OCI-LY7 (cell line): ENCODE measurements at regions not wholly inside any gene's neighbourhood (a gene's known extent, or its start where the extent isn't known, plus 50 kb on each side); places are given as distances from the start of the nearest gene placed in this dataset.

ENCODE experiments used
- BruUV-seq: library from RNA; stranded (reverse); fragments of 400-500 nt; replicated peaks from 2 replicates; lab custom pipeline; 2021; lab: Mats Ljungman, UMichigan
- CTCF ChIA-PET: fragments of 300-600 bp; sonication (Branson Sonifier 250); formaldehyde crosslinking; loops from one replicate; lab custom pipeline; 2022; ENCODE audit warnings: antibody characterized with exemption; ENCODE audit not compliant: unreplicated experiment; lab: Charles Lee
- POLR2A ChIA-PET: fragments of 300-600 bp; sonication (Branson Sonifier 250); formaldehyde crosslinking; loops from one replicate; lab custom pipeline; 2022; ENCODE audit warnings: antibody characterized with exemption; lab: Charles Lee
- DNase-seq: peaks from one replicate; pipeline ENCODE4 v3.0.0-alpha.2; 2015; ENCODE audit warnings: low spot score
- H2AFZ ChIP-seq: fragments of 200-600 bp; sonication (generic), shearing (Covaris generic); 2 replicates; pipeline ENCODE4 v1.6.1; 2014; ENCODE audit warnings: mild to moderate bottlenecking, antibody characterized with exemption, low read length, moderate library complexity
- H3K27ac ChIP-seq: fragments of 200-600 bp; sonication (generic); 2 replicates; pipeline ENCODE4 v1.5.1; 2014; ENCODE audit warnings: mixed run types, low read depth, mild to moderate bottlenecking, moderate library complexity, low read length, inconsistent platforms; ENCODE audit not compliant: poor library complexity, severe bottlenecking
- H3K36me3 ChIP-seq: fragments of 200-600 bp; sonication (generic); 2 replicates; pipeline ENCODE4 v1.6.1; 2014; ENCODE audit warnings: mild to moderate bottlenecking, antibody characterized with exemption, low read length, moderate library complexity, mixed read lengths; ENCODE audit not compliant: insufficient read depth
- H3K4me1 ChIP-seq: fragments of 200-600 bp; sonication (generic); 2 replicates; pipeline ENCODE4 v1.5.1; 2014; ENCODE audit warnings: mild to moderate bottlenecking, low read length; ENCODE audit not compliant: insufficient read depth, poor library complexity, severe bottlenecking
- H3K4me2 ChIP-seq: fragments of 200-600 bp; sonication (generic); 2 replicates; pipeline ENCODE4 v1.6.1; 2014; ENCODE audit warnings: mild to moderate bottlenecking, low read length
- H3K4me3 ChIP-seq: fragments of 200-600 bp; sonication (generic); 2 replicates; pipeline ENCODE4 v1.5.1; 2014; ENCODE audit warnings: mild to moderate bottlenecking, low read depth, low read length; ENCODE audit not compliant: poor library complexity, severe bottlenecking
- H3K79me2 ChIP-seq: fragments of 200-600 bp; sonication (generic); 2 replicates; pipeline ENCODE4 v1.6.1; 2016; ENCODE audit warnings: low read depth, mild to moderate bottlenecking, low read length, moderate library complexity, mixed read lengths; ENCODE audit not compliant: insufficient read depth
- H3K9me2 ChIP-seq: fragments of 200-600 bp; sonication (generic); 2 replicates; pipeline ENCODE4 v1.6.1; 2016; ENCODE audit warnings: mild to moderate bottlenecking, low read length, mixed read lengths; ENCODE audit not compliant: insufficient read depth
- H3K9me3 ChIP-seq: fragments of 200-600 bp; sonication (generic); 2 replicates; pipeline ENCODE4 v1.6.1; 2014; ENCODE audit warnings: mild to moderate bottlenecking, mixed run types, low read length, mixed read lengths
- H4K20me1 ChIP-seq: fragments of 200-600 bp; sonication (generic); 2 replicates; pipeline ENCODE4 v1.6.1; 2014; ENCODE audit warnings: mild to moderate bottlenecking, antibody characterized with exemption, low read length, moderate library complexity, mixed read lengths; ENCODE audit not compliant: insufficient read depth
- CTCF ChIP-seq: fragments of 200-600 bp; sonication (generic); conservative IDR thresholded peaks from 2 replicates; pipeline ENCODE4 v1.5.1; 2014; ENCODE audit warnings: mild to moderate bottlenecking, antibody characterized with exemption, low read length, moderate library complexity, mixed read lengths
- EZH2phosphoT487 ChIP-seq: fragments of 200-600 bp; sonication (generic); IDR thresholded peaks from 2 replicates; pipeline ENCODE4 v1.6.1; 2018; ENCODE audit warnings: low read depth, borderline replicate concordance, mild to moderate bottlenecking, mixed run types, antibody characterized with exemption, low read length, moderate library complexity, mixed read lengths
- intact Hi-C: fragments of 100-400 bp; cut with micrococcal nuclease; formaldehyde crosslinking; loops from one replicate; pipeline ENCODE4 v1.10.0; 2022; ENCODE audit not compliant: unreplicated experiment

- intact Hi-C loops = no loop called here
Measured at GRCh38 chr20:40562031-40562430, 127.0 kb downstream of the MAFB start.

GRCh38 chr20:40561187-40561586 lies 127.8 kb downstream of the MAFB start:
- H3K79me2 ChIP-seq = no peaks in the 10 kb centered on the region
- TF ChIP-seq EZH2phosphoT487 (no peak), CTCF (no peak)

More at GRCh38 chr20:40562031-40562430, 127.0 kb downstream of the MAFB start:
- no peak overlapping the region for H3K27ac ChIP-seq
- no peaks in the 10 kb centered on the region for H3K36me3 ChIP-seq
- no peaks in the 10 kb centered on the region for H3K4me1 ChIP-seq
- TF ChIP-seq CTCF = no peak
- no peak for TF ChIP-seq EZH2phosphoT487
- DNase-seq = no peak
- no peak overlapping the region for H3K4me3 ChIP-seq
- no peaks in the 10 kb centered on the region for H4K20me1 ChIP-seq
- CTCF ChIA-PET = interaction anchor here (0.6 kb wide), 1 partner anchor 36 kb away, joined by 3 read pairs; no protein-coding TSS in a partner anchor
- H2AFZ ChIP-seq = no peak overlapping the region
- no TSS peak for BruUV-seq
- POLR2A ChIA-PET = no interaction called here
- H3K9me3 ChIP-seq = no peaks in the 10 kb centered on the region
- no peak overlapping the region for H3K4me2 ChIP-seq
- H3K9me2 ChIP-seq = no peaks in the 10 kb centered on the region
- no peaks in the 10 kb centered on the region for H3K79me2 ChIP-seq

GRCh38 chr20:40558212-40558611 lies 130.8 kb downstream of the MAFB start:
- Histone ChIP-seq H3K4me1 (no peaks in the 10 kb centered on the region), H3K27ac (no peak overlapping the region), H3K4me3 (no peak overlapping the region), H3K79me2 (no peaks in the 10 kb centered on the region), H2AFZ (no peak overlapping the region), H3K9me2 (no peaks in the 10 kb centered on the region), H3K36me3 (no peaks in the 10 kb centered on the region), H3K4me2 (no peak overlapping the region), H4K20me1 (no peaks in the 10 kb centered on the region), H3K9me3 (no peaks in the 10 kb centered on the region)
- ChIA-PET CTCF (no interaction called here), POLR2A (no interaction called here)
- DNase-seq = no peak
- intact Hi-C loops = no loop called here
- no peak for TF ChIP-seq CTCF
- no peak for TF ChIP-seq EZH2phosphoT487
- BruUV-seq = no TSS peak

More at GRCh38 chr20:40561187-40561586, 127.8 kb downstream of the MAFB start:
- ChIA-PET POLR2A (no interaction called here), CTCF (no interaction called here)
- Histone ChIP-seq H3K4me2 (no peak overlapping the region), H3K9me2 (no peaks in the 10 kb centered on the region), H4K20me1 (no peaks in the 10 kb centered on the region), H3K9me3 (no peaks in the 10 kb centered on the region), H3K4me3 (no peak overlapping the region), H3K4me1 (no peaks in the 10 kb centered on the region), H3K36me3 (no peaks in the 10 kb centered on the region), H2AFZ (no peak overlapping the region), H3K27ac (no peak overlapping the region)
- no peak for DNase-seq
- intact Hi-C loops = no loop called here
- BruUV-seq = no TSS peak
